ENCODE measurements at regions not wholly inside any gene's neighbourhood (a gene's known extent, or its start where the extent isn't known, plus 50 kb on each side); places are given as distances from the start of the nearest gene placed in this dataset.

DNA sequence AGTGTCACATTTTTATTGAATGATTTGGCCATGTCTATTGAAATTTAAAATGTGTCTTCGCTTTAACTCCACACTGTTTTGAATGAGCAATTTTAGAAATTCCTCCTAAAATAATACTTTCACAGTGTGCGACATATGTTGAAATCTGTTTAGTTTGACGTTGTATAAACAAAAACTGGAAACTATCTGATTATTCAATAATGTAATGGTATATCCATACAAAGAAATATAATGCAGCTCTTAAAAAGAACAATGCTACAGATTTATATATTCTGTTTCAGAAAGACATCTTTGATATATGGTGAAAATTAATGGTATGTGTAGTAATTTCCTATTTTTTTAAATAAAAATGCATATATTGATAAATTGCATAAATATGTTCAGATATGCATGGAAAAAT, 268.7 kb upstream of the SORL1-AS1 start:
- Mint-ChIP-seq H3K4me1 (peaks cover 20% of the 10 kb centered on the region), H3K27me3 (ENCODE audit: low read depth) (no peaks in the 10 kb centered on the region), H3K27ac (no peak overlapping the region), H3K36me3 (peaks cover 5% of the 10 kb centered on the region), H3K9me3 (peaks cover 21% of the 10 kb centered on the region), H3K4me3 (no peak overlapping the region)
- DNase-seq (ENCODE audit: low spot score in 2 of 2, unreplicated experiment in 2 of 2): no peak
- TF ChIP-seq, protein P1, sequence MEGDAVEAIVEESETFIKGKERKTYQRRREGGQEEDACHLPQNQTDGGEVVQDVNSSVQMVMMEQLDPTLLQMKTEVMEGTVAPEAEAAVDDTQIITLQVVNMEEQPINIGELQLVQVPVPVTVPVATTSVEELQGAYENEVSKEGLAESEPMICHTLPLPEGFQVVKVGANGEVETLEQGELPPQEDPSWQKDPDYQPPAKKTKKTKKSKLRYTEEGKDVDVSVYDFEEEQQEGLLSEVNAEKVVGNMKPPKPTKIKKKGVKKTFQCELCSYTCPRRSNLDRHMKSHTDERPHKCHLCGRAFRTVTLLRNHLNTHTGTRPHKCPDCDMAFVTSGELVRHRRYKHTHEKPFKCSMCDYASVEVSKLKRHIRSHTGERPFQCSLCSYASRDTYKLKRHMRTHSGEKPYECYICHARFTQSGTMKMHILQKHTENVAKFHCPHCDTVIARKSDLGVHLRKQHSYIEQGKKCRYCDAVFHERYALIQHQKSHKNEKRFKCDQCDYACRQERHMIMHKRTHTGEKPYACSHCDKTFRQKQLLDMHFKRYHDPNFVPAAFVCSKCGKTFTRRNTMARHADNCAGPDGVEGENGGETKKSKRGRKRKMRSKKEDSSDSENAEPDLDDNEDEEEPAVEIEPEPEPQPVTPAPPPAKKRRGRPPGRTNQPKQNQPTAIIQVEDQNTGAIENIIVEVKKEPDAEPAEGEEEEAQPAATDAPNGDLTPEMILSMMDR (IDR thresholded peaks at IDR 0.05; ENCODE audit: unreplicated experiment): no peak

DNA sequence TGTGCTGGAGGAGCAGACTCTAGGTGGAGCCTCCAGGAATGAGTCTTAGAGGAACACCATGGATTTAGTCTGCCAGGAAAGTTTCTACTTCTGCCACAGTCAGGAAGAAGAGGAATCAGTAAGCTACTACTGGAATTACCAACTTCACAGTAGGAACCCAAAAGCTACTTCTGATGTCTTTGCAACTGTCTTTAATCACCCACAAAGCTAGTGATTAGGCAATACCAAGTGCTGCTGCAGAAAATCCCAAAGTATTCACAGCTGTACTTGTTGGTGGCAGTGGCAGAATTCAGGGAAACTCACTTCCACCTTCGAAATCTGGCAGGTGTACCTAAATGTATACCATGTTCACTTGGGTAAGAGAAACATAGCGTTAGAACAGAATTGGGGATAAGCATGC, 264.5 kb upstream of the SORL1-AS1 start:
- TF ChIP-seq, protein P1 (IDR thresholded peaks at IDR 0.05; ENCODE audit: unreplicated experiment): no peak
- Mint-ChIP-seq H3K4me1 (peaks cover 2% of the 10 kb centered on the region), H3K27me3 (ENCODE audit: low read depth) (no peaks in the 10 kb centered on the region), H3K9me3 (peaks cover 21% of the 10 kb centered on the region), H3K36me3 (peaks cover 4% of the 10 kb centered on the region), H3K27ac (no peak overlapping the region), H3K4me3 (no peak overlapping the region)
- DNase-seq (ENCODE audit: low spot score in 2 of 2, unreplicated experiment in 2 of 2): no peak

DNA sequence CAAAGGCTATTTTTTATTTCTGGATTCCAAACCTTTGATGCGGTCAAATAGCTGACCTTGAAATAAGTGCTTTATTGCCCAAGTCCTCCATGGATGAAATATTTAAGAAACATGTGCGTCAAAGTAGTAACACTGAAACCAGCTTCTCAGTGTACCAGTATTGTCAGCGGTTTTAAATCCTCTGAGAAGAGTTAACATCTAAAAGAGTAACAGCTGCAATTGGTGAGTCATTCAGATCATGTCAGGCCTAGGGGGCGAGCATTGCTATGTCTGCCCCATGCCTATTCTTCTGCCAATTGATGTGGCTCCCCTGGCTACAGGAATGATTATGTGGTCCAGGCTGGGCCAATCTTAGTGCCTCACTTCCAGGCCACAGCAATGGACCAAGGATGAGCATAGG, 263.3 kb upstream of the SORL1-AS1 start:
- no peaks in the 10 kb centered on the region for H3K27me3 Mint-ChIP-seq (ENCODE audit: low read depth)
- H3K4me1 Mint-ChIP-seq: peaks cover 9% of the 10 kb centered on the region
- H3K27ac Mint-ChIP-seq: no peak overlapping the region
- TF ChIP-seq, protein P1 (IDR thresholded peaks at IDR 0.05; ENCODE audit: unreplicated experiment): no peak
- peaks cover 21% of the 10 kb centered on the region for H3K9me3 Mint-ChIP-seq
- no peak for DNase-seq (ENCODE audit: low spot score in 2 of 2, unreplicated experiment in 2 of 2)
- peaks cover 4% of the 10 kb centered on the region for H3K36me3 Mint-ChIP-seq
- H3K4me3 Mint-ChIP-seq: no peak overlapping the region

DNA sequence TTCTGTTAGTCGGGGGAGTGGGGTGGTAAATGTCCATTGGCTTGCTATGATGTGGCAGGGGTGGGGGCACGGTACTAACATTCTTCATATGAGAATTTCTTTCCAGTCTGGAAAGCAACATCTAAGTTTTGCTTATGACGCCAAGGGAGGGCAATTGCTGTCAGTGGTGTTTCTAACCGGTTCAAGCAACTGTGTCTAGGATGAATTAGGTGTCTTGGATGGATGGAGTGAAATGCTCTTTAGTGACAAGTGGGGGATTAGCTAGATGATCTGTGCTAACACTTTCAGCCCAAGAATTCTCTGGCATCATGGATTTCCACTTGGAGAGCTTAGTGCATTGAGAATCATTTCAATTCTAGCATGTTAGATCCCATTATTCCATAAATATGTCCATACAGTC, 262.6 kb upstream of the SORL1-AS1 start:
- H3K27me3 Mint-ChIP-seq (ENCODE audit: low read depth): no peaks in the 10 kb centered on the region
- no peak for DNase-seq (ENCODE audit: low spot score in 2 of 2, unreplicated experiment in 2 of 2)
- peaks cover 17% of the 10 kb centered on the region for H3K9me3 Mint-ChIP-seq
- H3K4me3 Mint-ChIP-seq: no peak overlapping the region
- peaks cover 9% of the 10 kb centered on the region for H3K4me1 Mint-ChIP-seq
- TF ChIP-seq, protein P1 (IDR thresholded peaks at IDR 0.05; ENCODE audit: unreplicated experiment): no peak
- peaks cover under 1% of the 10 kb centered on the region for H3K36me3 Mint-ChIP-seq
- no peak overlapping the region for H3K27ac Mint-ChIP-seq

DNA sequence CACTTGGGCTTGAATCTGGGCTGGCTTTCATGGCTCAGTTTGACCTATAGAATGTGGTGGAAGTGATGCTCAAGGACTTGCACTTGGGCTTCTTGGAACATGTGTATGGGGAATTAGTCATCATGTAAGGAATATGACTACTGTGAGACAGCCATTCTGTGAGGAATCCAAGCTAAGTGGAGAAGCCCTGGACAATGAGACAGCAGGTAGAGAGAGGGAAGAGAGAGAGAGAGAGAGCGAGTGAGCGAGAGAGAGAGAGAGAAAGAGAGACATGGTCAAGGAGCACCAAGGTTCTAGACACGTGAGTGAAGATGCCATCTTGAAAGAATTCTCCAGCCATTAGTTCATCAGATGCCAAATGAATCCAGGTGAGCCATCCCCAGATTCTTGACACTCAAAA, 261.6 kb upstream of the SORL1-AS1 start:
- TF ChIP-seq, protein P1 (IDR thresholded peaks at IDR 0.05; ENCODE audit: unreplicated experiment): no peak
- peaks cover 9% of the 10 kb centered on the region for H3K4me1 Mint-ChIP-seq
- H3K27me3 Mint-ChIP-seq (ENCODE audit: low read depth): no peaks in the 10 kb centered on the region
- no peak overlapping the region for H3K4me3 Mint-ChIP-seq
- no peaks in the 10 kb centered on the region for H3K36me3 Mint-ChIP-seq
- DNase-seq (ENCODE audit: low spot score in 2 of 2, unreplicated experiment in 2 of 2): no peak
- peaks cover 7% of the 10 kb centered on the region for H3K9me3 Mint-ChIP-seq
- H3K27ac Mint-ChIP-seq: no peak overlapping the region

DNA sequence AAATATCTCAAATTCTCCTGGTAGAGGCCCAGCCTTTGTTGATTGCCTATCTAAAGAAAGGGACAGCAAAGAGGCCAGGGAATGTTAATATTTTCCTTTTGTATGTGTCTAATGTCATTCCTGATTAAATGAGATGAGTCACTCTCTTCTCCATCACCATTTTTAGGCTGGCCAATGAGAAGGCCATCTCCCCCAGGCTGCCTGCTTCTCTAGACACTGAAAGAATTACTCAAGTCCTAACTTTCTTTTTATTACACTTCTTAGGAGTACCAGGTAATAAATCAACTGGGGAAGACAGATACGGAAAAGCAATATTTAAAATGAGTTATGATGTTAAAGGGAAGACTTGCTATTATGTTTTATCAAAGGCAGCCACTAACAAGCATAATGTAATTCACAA, 259.2 kb upstream of the SORL1-AS1 start:
- DNase-seq (ENCODE audit: low spot score in 2 of 2, unreplicated experiment in 2 of 2): no peak
- no peak overlapping the region for H3K4me3 Mint-ChIP-seq
- no peaks in the 10 kb centered on the region for H3K27me3 Mint-ChIP-seq (ENCODE audit: low read depth)
- peak overlapping the region; percentile 4 for H3K27ac Mint-ChIP-seq
- peaks cover under 1% of the 10 kb centered on the region for H3K9me3 Mint-ChIP-seq
- H3K4me1 Mint-ChIP-seq: peaks cover 26% of the 10 kb centered on the region
- H3K36me3 Mint-ChIP-seq: no peaks in the 10 kb centered on the region
- TF ChIP-seq, protein P1 (IDR thresholded peaks at IDR 0.05; ENCODE audit: unreplicated experiment): no peak

Measured in mesothelial cell of epicardium (in vitro differentiated cells).